Loucy (cell line): ENCODE measurements at regions not wholly inside any gene's neighbourhood (a gene's known extent, or its start where the extent isn't known, plus 50 kb on each side); places are given as distances from the start of the nearest gene placed in this dataset.

Source experiments
- CTCF ChIP-seq: fragments of 200-600 bp; sonication (generic); conservative IDR thresholded peaks from 2 replicates; pipeline ENCODE4 v1.5.1; 2014; ENCODE audit warnings: mild to moderate bottlenecking, antibody characterized with exemption, low read length
- EZH2phosphoT487 ChIP-seq: fragments of 200-600 bp; IDR thresholded peaks from 2 replicates; pipeline ENCODE4 v1.6.1; 2018; ENCODE audit warnings: antibody characterized with exemption, mild to moderate bottlenecking, moderate library complexity, borderline replicate concordance

DNA sequence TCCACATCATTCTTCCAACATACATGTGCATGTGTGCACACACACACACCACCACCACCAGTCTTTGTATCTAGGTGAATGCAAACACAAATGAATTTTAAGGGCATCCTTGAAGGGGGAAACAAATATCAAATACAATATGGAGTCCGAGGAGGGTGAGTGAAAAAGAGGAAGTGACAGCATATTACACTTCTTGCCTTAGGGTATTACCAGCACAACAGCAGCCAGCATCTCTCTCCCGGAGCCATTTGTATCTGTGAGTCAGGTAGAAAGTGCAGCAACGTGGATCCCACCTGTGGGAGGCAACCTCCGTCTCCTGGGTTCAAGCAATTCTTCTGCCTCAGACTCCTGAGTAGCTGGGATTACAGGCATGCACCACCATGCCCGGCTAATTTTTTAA, 483.2 kb downstream of the SMARCA1 start:
- TF ChIP-seq CTCF (no peak), EZH2phosphoT487 (no peak)
